Suprapubic skin (tissue), 3 donors: ENCODE measurements at regions not wholly inside any gene's neighbourhood (a gene's known extent, or its start where the extent isn't known, plus 50 kb on each side); places are given as distances from the start of the nearest gene placed in this dataset.

Experiments used
- EP300 ChIP-seq: sonication (generic); formaldehyde crosslinking; IDR thresholded peaks from one replicate; pipeline ENCODE4 v1.6.1; 2017; ENCODE audit warnings: antibody characterized with exemption
- POLR2A ChIP-seq, 2 donors: fragments of 450-650 bp; IDR thresholded peaks; one replicate each; pipeline ENCODE4 v1.6.1; 2017; ENCODE audit warnings: antibody characterized with exemption in 2 of 2, mild to moderate bottlenecking in 2 of 2, moderate library complexity in 2 of 2
- TF ChIP-seq, protein P1 (sequence below), 2 donors: fragments of 200-600 bp in 1 of 2; fragments of 450-650 bp in 1 of 2; sonication (generic) in 1 of 2; IDR thresholded peaks; one replicate each; pipeline ENCODE4 v1.5.1; 2016 to 2019; ENCODE audit warnings: antibody characterized with exemption in 2 of 2, mild to moderate bottlenecking in 1 of 2, moderate library complexity in 1 of 2

GRCh38 chr22:48053973-48054372 lies 1291.5 kb downstream of the TBC1D22A start:
- TF ChIP-seq POLR2A (IDR thresholded peaks at IDR 0.05) (no peak), EP300 (no peak)
- TF ChIP-seq, protein P1, sequence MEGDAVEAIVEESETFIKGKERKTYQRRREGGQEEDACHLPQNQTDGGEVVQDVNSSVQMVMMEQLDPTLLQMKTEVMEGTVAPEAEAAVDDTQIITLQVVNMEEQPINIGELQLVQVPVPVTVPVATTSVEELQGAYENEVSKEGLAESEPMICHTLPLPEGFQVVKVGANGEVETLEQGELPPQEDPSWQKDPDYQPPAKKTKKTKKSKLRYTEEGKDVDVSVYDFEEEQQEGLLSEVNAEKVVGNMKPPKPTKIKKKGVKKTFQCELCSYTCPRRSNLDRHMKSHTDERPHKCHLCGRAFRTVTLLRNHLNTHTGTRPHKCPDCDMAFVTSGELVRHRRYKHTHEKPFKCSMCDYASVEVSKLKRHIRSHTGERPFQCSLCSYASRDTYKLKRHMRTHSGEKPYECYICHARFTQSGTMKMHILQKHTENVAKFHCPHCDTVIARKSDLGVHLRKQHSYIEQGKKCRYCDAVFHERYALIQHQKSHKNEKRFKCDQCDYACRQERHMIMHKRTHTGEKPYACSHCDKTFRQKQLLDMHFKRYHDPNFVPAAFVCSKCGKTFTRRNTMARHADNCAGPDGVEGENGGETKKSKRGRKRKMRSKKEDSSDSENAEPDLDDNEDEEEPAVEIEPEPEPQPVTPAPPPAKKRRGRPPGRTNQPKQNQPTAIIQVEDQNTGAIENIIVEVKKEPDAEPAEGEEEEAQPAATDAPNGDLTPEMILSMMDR (IDR thresholded peaks at IDR 0.05) = no peak
